Daoy (cell line): ENCODE measurements at regions not wholly inside any gene's neighbourhood (a gene's known extent, or its start where the extent isn't known, plus 50 kb on each side); places are given as distances from the start of the nearest gene placed in this dataset.

Experiments
- DNase-seq: peaks from one replicate; pipeline ENCODE4 v3.0.0-alpha.2; 2015; ENCODE audit warnings: low read depth

GRCh38 chr12:67426067-67426466, 156.9 kb downstream of the CAND1 start:
- peak; percentile 23 for DNase-seq

GRCh38 chr12:67427336-67427735, 158.2 kb downstream of the CAND1 start:
- no peak for DNase-seq

- no peak for DNase-seq
Observed at GRCh38 chr12:67428431-67428830, 159.3 kb downstream of the CAND1 start.

GRCh38 chr12:67430708-67431335, 161.7 kb downstream of the CAND1 start:
- no peak for DNase-seq

- DNase-seq = no peak
Observed at GRCh38 chr12:67431411-67432020, 162.4 kb downstream of the CAND1 start.

- peak; percentile 39 for DNase-seq
Observed at GRCh38 chr12:67433385-67434175, 164.4 kb downstream of the CAND1 start.

GRCh38 chr12:67434671-67435370, 165.7 kb downstream of the CAND1 start:
- peak; percentile 89 for DNase-seq

- DNase-seq = no peak
Observed at GRCh38 chr12:67436230-67436629, 167.1 kb downstream of the CAND1 start.

GRCh38 chr12:67437011-67437410, 167.9 kb downstream of the CAND1 start:
- peak; percentile 48 for DNase-seq

GRCh38 chr12:67439611-67440010, 170.5 kb downstream of the CAND1 start:
- no peak for DNase-seq

- DNase-seq = peak; percentile 87
Observed at GRCh38 chr12:67441736-67442346, 172.7 kb downstream of the CAND1 start.

GRCh38 chr12:67442347-67442841, 173.2 kb downstream of the CAND1 start:
- DNase-seq = peak; percentile 80

GRCh38 chr12:67442896-67443295, 173.7 kb downstream of the CAND1 start:
- DNase-seq = no peak

- DNase-seq = no peak
Observed at GRCh38 chr12:67444542-67444941, 175.4 kb downstream of the CAND1 start.

GRCh38 chr12:67446716-67447115, 177.6 kb downstream of the CAND1 start:
- DNase-seq = no peak

GRCh38 chr12:67447180-67447579, 178.0 kb downstream of the CAND1 start:
- DNase-seq = no peak

GRCh38 chr12:67449591-67450052, 180.5 kb downstream of the CAND1 start:
- DNase-seq = no peak

- DNase-seq = no peak
Observed at GRCh38 chr12:67450441-67450840, 181.3 kb downstream of the CAND1 start.

GRCh38 chr12:67451206-67451605, 182.0 kb downstream of the CAND1 start:
- no peak for DNase-seq

GRCh38 chr12:67452119-67452805, 183.1 kb downstream of the CAND1 start:
- no peak for DNase-seq

GRCh38 chr12:67453191-67453590, 184.0 kb downstream of the CAND1 start:
- DNase-seq = no peak
